ENCODE measurements at regions not wholly inside any gene's neighbourhood (a gene's known extent, or its start where the extent isn't known, plus 50 kb on each side); places are given as distances from the start of the nearest gene placed in this dataset.

DNA sequence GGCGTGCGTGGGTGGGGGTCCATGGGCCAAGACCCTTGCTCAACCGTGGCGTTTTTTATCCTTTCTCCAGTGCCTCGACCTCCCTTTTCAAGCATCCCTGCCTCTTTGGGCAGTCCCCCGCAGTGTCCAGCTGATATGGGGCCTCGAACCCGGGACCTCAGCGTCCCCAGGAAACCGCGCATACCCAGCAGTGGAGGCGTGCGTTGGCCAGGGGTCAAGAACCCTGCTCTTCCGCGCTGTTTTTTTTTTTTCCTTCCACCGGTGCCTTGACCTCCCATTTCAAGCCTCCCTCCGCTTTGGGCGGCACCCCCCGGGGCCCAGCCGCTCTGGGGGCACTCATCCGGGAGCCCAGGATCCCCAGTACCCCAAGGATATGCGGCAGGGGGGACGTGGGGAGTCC, 325.8 kb downstream of the ALG10 start:
- no peaks in the 10 kb centered on the region for H3K36me3 ChIP-seq (ENCODE audit: insufficient read depth, low read length)
- H3K27me3 ChIP-seq (ENCODE audit: insufficient read depth, low read length) = no peaks in the 10 kb centered on the region

DNA sequence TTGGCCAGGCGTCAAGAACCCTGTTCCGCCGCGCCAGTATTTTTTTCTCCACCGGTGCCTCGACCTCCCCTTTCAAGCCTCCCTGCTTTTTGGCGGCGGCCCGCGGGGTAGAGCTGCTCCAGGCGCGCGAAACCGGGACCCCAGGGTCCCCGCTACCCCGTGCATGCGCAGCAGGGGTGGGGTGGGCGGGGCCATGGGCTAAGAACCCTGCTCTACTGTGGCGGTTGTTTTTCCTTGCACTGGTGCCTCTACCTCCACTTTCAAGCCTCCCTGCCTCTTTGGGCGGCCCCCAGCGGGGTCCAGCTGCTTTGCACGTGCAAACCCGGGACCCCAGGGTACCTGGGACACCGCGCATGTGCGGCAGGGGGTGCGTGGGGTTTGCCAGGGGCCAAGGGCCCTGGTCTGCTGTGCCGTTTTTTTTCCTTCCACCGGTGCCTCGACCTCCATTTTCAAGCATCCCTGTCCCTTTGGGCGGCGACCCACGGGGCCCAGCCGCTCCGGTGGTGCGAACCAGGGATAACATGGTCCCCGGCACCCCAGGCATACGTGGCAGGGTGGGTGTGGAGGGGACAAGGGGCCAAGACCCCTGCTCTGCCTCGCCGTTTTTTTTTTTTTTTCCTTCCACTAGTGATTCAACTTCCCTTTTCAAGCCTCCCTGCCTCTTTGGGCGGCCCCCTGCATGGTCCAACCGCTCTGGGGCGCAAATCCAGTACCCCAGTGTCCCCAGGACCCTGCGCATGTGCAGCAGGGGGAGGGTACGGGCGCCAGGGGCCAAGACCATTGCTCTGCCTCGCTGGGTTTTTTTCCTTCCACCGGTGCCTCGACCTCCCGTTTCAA, 326.8 kb downstream of the ALG10 start:
- CTCF ChIA-PET (ENCODE audit: partially characterized antibody) = no interaction called here
- no peak overlapping the region for H3K4me3 Mint-ChIP-seq
- Histone ChIP-seq H3K36me3 (ENCODE audit: insufficient read depth, low read length) (no peaks in the 10 kb centered on the region), H3K27me3 (ENCODE audit: insufficient read depth, low read length) (no peaks in the 10 kb centered on the region), H3K27ac (ENCODE audit: low read depth, low read length) (no peak overlapping the region), H3K4me3 (ENCODE audit: low read length in 2 of 2) (no peak overlapping the region), H3K4me1 (ENCODE audit: insufficient read depth, low read length) (no peaks in the 10 kb centered on the region), H3K9me3 (ENCODE audit: control insufficient read depth in 1 of 2, low read length in 2 of 2) (no peaks in the 10 kb centered on the region)
- no peaks in the 10 kb centered on the region for H3K4me1 Mint-ChIP-seq
- POLR2A ChIA-PET (ENCODE audit: partially characterized antibody) = no interaction called here
- H3K36me3 Mint-ChIP-seq = no peaks in the 10 kb centered on the region
- no peak for DNase-seq
- H3K27ac Mint-ChIP-seq = no peak overlapping the region
- intact Hi-C loops (cut with micrococcal nuclease) = no loop called here
- no peaks in the 10 kb centered on the region for H3K27me3 Mint-ChIP-seq
- peaks cover 0 to 17% (median 5%) of the 10 kb centered on the region in 8 donors for H3K9me3 Mint-ChIP-seq

More for the DNA sequence above, 325.8 kb downstream of the ALG10 start:
- Histone ChIP-seq H3K9me3 (ENCODE audit: control insufficient read depth in 1 of 2, low read length in 2 of 2) (no peaks in the 10 kb centered on the region), H3K4me3 (ENCODE audit: low read length in 2 of 2) (no peak overlapping the region), H3K27ac (ENCODE audit: low read depth, low read length) (no peak overlapping the region), H3K4me1 (ENCODE audit: insufficient read depth, low read length) (no peaks in the 10 kb centered on the region)
- intact Hi-C loops (cut with micrococcal nuclease) = no loop called here
- ChIA-PET CTCF (ENCODE audit: partially characterized antibody) (no interaction called here), POLR2A (ENCODE audit: partially characterized antibody) (no interaction called here)
- no peak overlapping the region for H3K4me3 Mint-ChIP-seq
- H3K36me3 Mint-ChIP-seq = no peaks in the 10 kb centered on the region
- DNase-seq = no peak
- H3K4me1 Mint-ChIP-seq = no peaks in the 10 kb centered on the region
- H3K27ac Mint-ChIP-seq = no peak overlapping the region
- H3K27me3 Mint-ChIP-seq = no peaks in the 10 kb centered on the region
- peaks cover 0 to 17% (median 5%) of the 10 kb centered on the region in 8 donors for H3K9me3 Mint-ChIP-seq

DNA sequence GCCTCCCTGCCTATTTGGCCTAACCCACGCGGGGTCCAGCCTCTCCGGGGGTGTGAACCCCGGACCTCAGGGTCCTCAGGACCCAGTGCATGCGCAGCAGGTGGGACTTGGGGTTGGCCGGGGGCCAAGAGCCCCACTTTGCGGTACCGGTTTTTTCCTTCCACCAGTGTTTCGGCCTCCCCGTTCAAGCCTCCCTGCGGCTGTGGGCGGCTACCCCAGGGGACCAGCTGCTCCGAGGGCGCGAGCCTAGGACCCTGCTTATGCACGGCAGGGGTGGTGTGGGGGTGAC, 327.3 kb downstream of the ALG10 start:
- ChIA-PET CTCF (ENCODE audit: partially characterized antibody) (no interaction called here), POLR2A (ENCODE audit: partially characterized antibody) (no interaction called here)
- Histone ChIP-seq H3K4me1 (ENCODE audit: insufficient read depth, low read length) (no peaks in the 10 kb centered on the region), H3K36me3 (ENCODE audit: insufficient read depth, low read length) (no peaks in the 10 kb centered on the region), H3K9me3 (ENCODE audit: control insufficient read depth in 1 of 2, low read length in 2 of 2) (no peaks in the 10 kb centered on the region), H3K27me3 (ENCODE audit: insufficient read depth, low read length) (no peaks in the 10 kb centered on the region), H3K27ac (ENCODE audit: low read depth, low read length) (no peak overlapping the region), H3K4me3 (ENCODE audit: low read length in 2 of 2) (no peak overlapping the region)
- DNase-seq = no peak
- H3K27ac Mint-ChIP-seq = no peak overlapping the region
- no peaks in the 10 kb centered on the region for H3K36me3 Mint-ChIP-seq
- intact Hi-C loops (cut with micrococcal nuclease) = no loop called here
- no peak overlapping the region for H3K4me3 Mint-ChIP-seq
- H3K9me3 Mint-ChIP-seq = peaks cover 0 to 19% (median 5%) of the 10 kb centered on the region in 8 donors
- H3K4me1 Mint-ChIP-seq = no peaks in the 10 kb centered on the region
- no peaks in the 10 kb centered on the region for H3K27me3 Mint-ChIP-seq

DNA sequence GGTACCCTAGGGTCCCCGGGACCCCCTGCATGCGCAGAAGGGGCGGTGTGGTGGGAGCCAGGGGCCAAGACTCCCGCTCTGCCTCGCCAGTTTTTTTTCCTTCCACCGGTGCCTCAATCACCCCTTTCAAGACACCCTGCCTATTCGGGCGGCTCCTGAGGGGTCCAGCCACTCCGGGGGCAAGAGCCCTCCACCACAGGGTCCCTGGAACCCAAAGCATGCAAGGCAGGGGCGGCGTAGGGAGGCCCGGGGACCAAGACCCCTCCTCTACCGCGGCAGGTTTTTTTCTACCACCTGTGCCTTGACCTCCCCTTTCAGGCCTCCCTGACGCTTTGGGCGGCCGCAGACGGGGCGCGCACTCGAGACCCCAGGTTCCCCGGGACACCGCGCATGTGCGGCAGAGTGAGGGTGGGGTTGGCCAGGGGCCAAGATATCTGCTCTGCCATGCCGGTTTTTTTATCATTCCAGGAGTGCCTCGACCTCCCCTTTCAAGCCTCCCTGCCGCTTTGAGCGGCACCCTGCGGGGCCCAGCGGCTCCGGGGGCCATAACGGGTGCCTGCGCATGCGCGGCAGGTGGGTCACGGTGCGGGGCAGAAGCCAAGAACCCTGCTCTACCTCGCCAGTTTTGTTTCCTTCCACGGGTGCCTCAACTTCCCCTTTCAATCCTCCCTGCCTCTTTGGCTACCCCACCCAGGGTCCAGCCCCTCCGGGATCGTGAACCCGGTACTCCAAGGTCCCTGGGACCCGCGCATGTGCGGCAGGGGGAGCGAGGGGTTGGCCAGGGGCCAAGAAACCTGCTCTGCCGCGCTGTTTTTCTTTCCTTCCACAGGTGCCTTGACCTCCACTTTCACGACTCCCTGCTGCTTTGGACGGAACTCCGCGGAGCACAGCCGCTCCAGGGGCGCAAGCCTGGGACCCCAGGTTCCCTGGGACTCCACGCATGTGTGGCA, 328.1 kb downstream of the ALG10 start:
- ChIA-PET CTCF (ENCODE audit: partially characterized antibody) (no interaction called here), POLR2A (ENCODE audit: partially characterized antibody) (no interaction called here)
- Histone ChIP-seq H3K27ac (ENCODE audit: low read depth, low read length) (no peak overlapping the region), H3K27me3 (ENCODE audit: insufficient read depth, low read length) (no peaks in the 10 kb centered on the region), H3K4me1 (ENCODE audit: insufficient read depth, low read length) (no peaks in the 10 kb centered on the region), H3K4me3 (ENCODE audit: low read length in 2 of 2) (no peak overlapping the region), H3K9me3 (ENCODE audit: control insufficient read depth in 1 of 2, low read length in 2 of 2) (no peaks in the 10 kb centered on the region), H3K36me3 (ENCODE audit: insufficient read depth, low read length) (no peaks in the 10 kb centered on the region)
- no peak overlapping the region for H3K27ac Mint-ChIP-seq
- H3K36me3 Mint-ChIP-seq = no peaks in the 10 kb centered on the region
- no peaks in the 10 kb centered on the region for H3K4me1 Mint-ChIP-seq
- no peak for DNase-seq
- H3K4me3 Mint-ChIP-seq = no peak overlapping the region
- no peaks in the 10 kb centered on the region for H3K27me3 Mint-ChIP-seq
- intact Hi-C loops (cut with micrococcal nuclease) = no loop called here
- peaks cover 0 to 25% (median 5%) of the 10 kb centered on the region in 8 donors for H3K9me3 Mint-ChIP-seq

DNA sequence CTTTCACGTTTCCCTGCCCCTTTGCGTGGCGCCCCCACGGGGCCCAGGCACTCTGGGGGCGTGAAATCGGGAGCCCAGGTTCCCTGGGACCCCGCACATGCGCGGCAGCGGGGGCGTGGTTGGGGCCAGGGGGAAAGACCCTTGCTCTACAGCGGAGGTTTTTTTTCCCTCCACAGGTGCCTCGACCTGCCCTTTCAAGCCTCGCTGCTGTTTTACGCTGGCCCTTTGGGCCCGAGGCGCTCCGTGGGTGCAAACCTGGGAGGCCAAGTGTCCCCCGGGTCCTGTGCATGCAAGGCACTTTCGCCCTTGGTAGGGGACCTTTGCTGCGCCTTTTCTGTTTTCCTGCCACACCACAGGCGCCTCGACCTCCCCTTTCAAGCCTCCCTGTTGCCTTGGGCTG, 329.8 kb downstream of the ALG10 start:
- Histone ChIP-seq H3K4me1 (ENCODE audit: insufficient read depth, low read length) (no peaks in the 10 kb centered on the region), H3K27me3 (ENCODE audit: insufficient read depth, low read length) (no peaks in the 10 kb centered on the region), H3K27ac (ENCODE audit: low read depth, low read length) (no peak overlapping the region), H3K9me3 (ENCODE audit: control insufficient read depth in 1 of 2, low read length in 2 of 2) (no peaks in the 10 kb centered on the region), H3K4me3 (ENCODE audit: low read length in 2 of 2) (no peak overlapping the region), H3K36me3 (ENCODE audit: insufficient read depth, low read length) (no peaks in the 10 kb centered on the region)
- peaks cover 0 to 20% (median 3%) of the 10 kb centered on the region in 8 donors for H3K9me3 Mint-ChIP-seq
- CTCF ChIA-PET (ENCODE audit: partially characterized antibody) = no interaction called here
- H3K4me1 Mint-ChIP-seq = no peaks in the 10 kb centered on the region
- H3K36me3 Mint-ChIP-seq = no peaks in the 10 kb centered on the region
- no peak for DNase-seq
- no peak overlapping the region for H3K27ac Mint-ChIP-seq
- H3K4me3 Mint-ChIP-seq = no peak overlapping the region
- H3K27me3 Mint-ChIP-seq = no peaks in the 10 kb centered on the region
- intact Hi-C loops (cut with micrococcal nuclease) = no loop called here
- POLR2A ChIA-PET (ENCODE audit: partially characterized antibody) = no interaction called here

DNA sequence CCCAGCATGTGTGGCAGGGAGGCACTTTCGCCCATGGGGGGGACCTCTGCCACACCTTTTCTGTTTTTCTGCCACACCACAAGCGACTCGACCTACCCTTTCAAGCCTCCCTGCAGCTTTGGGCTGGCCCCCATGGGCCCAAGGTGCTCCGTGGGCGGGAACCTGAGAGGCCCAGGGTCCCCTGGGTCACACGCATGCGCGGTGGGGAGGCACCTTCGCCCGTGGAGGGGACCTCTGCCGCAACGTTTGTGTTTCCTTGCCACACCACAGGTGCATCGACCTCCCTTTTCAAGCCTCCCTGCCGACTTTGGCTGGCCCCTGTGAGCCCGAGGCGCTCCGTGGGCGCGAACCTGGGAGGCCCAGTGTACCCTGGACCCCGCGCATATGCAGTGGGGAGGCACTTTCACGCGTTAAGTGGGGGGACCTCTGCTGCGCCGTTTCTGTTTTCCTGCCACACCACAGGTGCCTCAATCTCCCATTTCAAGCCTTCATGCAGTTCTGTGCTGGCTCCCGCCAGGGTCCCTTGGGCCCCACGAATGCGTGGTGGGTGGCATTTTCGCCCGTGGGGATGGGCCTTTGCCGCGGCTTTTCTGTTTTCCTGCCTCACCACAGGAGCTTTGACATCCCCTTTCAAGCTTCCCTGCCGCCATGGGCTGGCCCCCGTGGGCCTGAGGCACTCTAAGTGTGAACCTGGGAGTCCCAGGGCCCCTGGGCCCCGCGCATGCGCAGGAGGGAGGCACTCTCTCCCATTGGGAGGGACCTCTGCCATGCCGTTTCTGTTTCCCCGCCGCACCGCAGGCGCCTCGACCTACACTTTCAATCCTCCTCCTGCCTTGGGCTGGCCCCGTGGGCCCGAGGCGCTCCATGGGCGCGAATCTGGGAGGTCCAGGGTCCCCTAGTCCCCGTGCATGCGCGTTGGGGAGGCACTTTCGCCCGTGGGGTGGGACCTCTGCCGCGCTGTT, 332.2 kb downstream of the ALG10 start:
- peaks cover 0 to 18% (median 0%) of the 10 kb centered on the region in 8 donors for H3K9me3 Mint-ChIP-seq
- no peaks in the 10 kb centered on the region for H3K27me3 Mint-ChIP-seq
- intact Hi-C loops (cut with micrococcal nuclease) = no loop called here
- Histone ChIP-seq H3K27me3 (ENCODE audit: insufficient read depth, low read length) (no peaks in the 10 kb centered on the region), H3K36me3 (ENCODE audit: insufficient read depth, low read length) (no peaks in the 10 kb centered on the region), H3K9me3 (ENCODE audit: control insufficient read depth in 1 of 2, low read length in 2 of 2) (no peaks in the 10 kb centered on the region), H3K4me3 (ENCODE audit: low read length in 2 of 2) (no peak overlapping the region), H3K27ac (ENCODE audit: low read depth, low read length) (no peak overlapping the region), H3K4me1 (ENCODE audit: insufficient read depth, low read length) (no peaks in the 10 kb centered on the region)
- H3K27ac Mint-ChIP-seq = no peak overlapping the region
- ChIA-PET POLR2A (ENCODE audit: partially characterized antibody) (no interaction called here), CTCF (ENCODE audit: partially characterized antibody) (no interaction called here)
- no peaks in the 10 kb centered on the region for H3K36me3 Mint-ChIP-seq
- H3K4me1 Mint-ChIP-seq = no peaks in the 10 kb centered on the region
- H3K4me3 Mint-ChIP-seq = no peak overlapping the region
- DNase-seq = no peak
